ENCODE measurements at regions not wholly inside any gene's neighbourhood (a gene's known extent, or its start where the extent isn't known, plus 50 kb on each side); places are given as distances from the start of the nearest gene placed in this dataset.
"Not testable (repeated sequence)": the region's sequence is repeated elsewhere in the genome, so short reads cannot be mapped to it uniquely, and the experiment has no call there.

GRCh38 chr17:74141612-74142011 lies 61.9 kb upstream of the RPL38 start:
- Histone ChIP-seq H3K27me3 (ENCODE audit: insufficient read depth, low read length) (peaks cover 13% of the 10 kb centered on the region; the same call in 1 of the 2 replicates), H3K4me1 (ENCODE audit: control insufficient read depth in 1 of 2, insufficient read depth in 2 of 2, low read length in 2 of 2) (no peaks in the 10 kb centered on the region), H3K79me2 (ENCODE audit: insufficient read depth, low read length) (no peaks in the 10 kb centered on the region), H3K36me3 (ENCODE audit: control insufficient read depth in 1 of 2, insufficient read depth in 2 of 2, low read length in 2 of 2) (no peaks in the 10 kb centered on the region), H3K9me2 (ENCODE audit: insufficient read depth) (no peaks in the 10 kb centered on the region), H3K9ac (ENCODE audit: low read length) (no peak overlapping the region), H2AFZ (ENCODE audit: low read depth, low read length, poor library complexity, severe bottlenecking) (no peak overlapping the region), H3K27ac (ENCODE audit: low read depth, low read length) (no peak overlapping the region), H4K20me1 (ENCODE audit: insufficient read depth) (no peaks in the 10 kb centered on the region), H3K9me3 (ENCODE audit: control insufficient read depth in 1 of 2, insufficient read depth in 1 of 2, low read depth in 1 of 2, low read length in 2 of 2) (peaks cover 5 to 33% of the 10 kb centered on the region in 2 experiments; a peak in 1 of 4 replicates), H3K4me2 (ENCODE audit: low read length) (no peak overlapping the region), H3K4me3 (replicated peaks in 1 of 2; ENCODE audit: low read depth in 1 of 2, low read length in 2 of 2) (no peak overlapping the region)
- intact Hi-C loops (cut with micrococcal nuclease): no loop called here
- no TSS peak for BruUV-seq (replicated peaks)
- DNase-seq (ENCODE audit: low read depth, low spot score) (no peak), ATAC-seq (no peak)
- ChIA-PET RAD21 (ENCODE audit: low non-redundant PET in 1 of 2, low total read pairs in 2 of 2, uncharacterized antibody in 2 of 2, unreplicated experiment in 2 of 2) (no interaction called here), CTCF (no interaction called here), POLR2A (no interaction called here)
- TF ChIP-seq CEBPB (IDR thresholded peaks at IDR 0.05; ENCODE audit: low read depth) (no peak), SRF (IDR thresholded peaks at IDR 0.05; ENCODE audit: low read depth) (no peak), ZFX (IDR thresholded peaks at IDR 0.05) (no peak), ATF3 (IDR thresholded peaks at IDR 0.05) (no peak), JUND (IDR thresholded peaks at IDR 0.05) (no peak)

GRCh38 chr17:74143318-74143717 lies 60.2 kb upstream of the RPL38 start:
- H3K9ac ChIP-seq (ENCODE audit: low read length); ATAC-seq; H3K27me3 ChIP-seq (ENCODE audit: insufficient read depth, low read length); H3K79me2 ChIP-seq (ENCODE audit: insufficient read depth, low read length); H3K9me2 ChIP-seq (ENCODE audit: insufficient read depth); BruUV-seq (replicated peaks); H4K20me1 ChIP-seq (ENCODE audit: insufficient read depth); RAD21 ChIA-PET (ENCODE audit: low non-redundant PET in 1 of 2, low total read pairs in 2 of 2, uncharacterized antibody in 2 of 2, unreplicated experiment in 2 of 2); intact Hi-C loops (cut with micrococcal nuclease); DNase-seq (ENCODE audit: low read depth, low spot score); POLR2A ChIA-PET; H3K36me3 ChIP-seq (ENCODE audit: control insufficient read depth in 1 of 2, insufficient read depth in 2 of 2, low read length in 2 of 2); H3K27ac ChIP-seq (ENCODE audit: low read depth, low read length); H3K4me3 ChIP-seq (replicated peaks in 1 of 2; ENCODE audit: low read depth in 1 of 2, low read length in 2 of 2); H2AFZ ChIP-seq (ENCODE audit: low read depth, low read length, poor library complexity, severe bottlenecking); H3K4me2 ChIP-seq (ENCODE audit: low read length); H3K4me1 ChIP-seq (ENCODE audit: control insufficient read depth in 1 of 2, insufficient read depth in 2 of 2, low read length in 2 of 2): not testable (repeated sequence)
- H3K9me3 ChIP-seq (ENCODE audit: control insufficient read depth in 1 of 2, insufficient read depth in 1 of 2, low read depth in 1 of 2, low read length in 2 of 2): peaks cover 5 to 33% of the 10 kb centered on the region in 2 experiments; a peak in 1 of 4 replicates
- CTCF ChIA-PET: interaction anchor here (1.2 kb wide), 1 partner anchor 53 kb away, joined by 3 read pairs; no protein-coding TSS in a partner anchor

Data from HCT116 (cell line).